ENCODE measurements at regions not wholly inside any gene's neighbourhood (a gene's known extent, or its start where the extent isn't known, plus 50 kb on each side); places are given as distances from the start of the nearest gene placed in this dataset.

DNA sequence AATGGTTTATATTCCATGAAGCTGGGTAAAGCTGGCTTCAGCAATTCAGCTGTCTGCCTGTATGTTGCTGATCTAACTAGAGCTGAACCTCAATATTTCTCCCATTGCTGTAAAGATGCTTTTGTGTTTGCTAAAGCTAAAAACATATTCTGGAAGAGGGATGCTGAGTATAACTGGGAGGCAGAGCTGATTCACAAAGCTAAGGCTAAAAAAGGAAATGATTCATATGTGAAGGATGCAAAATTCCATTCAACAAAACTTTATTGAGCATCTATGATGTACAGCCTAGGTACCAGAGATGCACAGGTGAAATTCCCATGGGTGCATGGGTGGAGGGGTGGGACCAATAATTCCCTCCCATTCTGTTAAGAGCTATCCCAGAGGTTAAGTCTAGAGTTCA is 193.9 kb downstream of the KIF18A start:
- TF ChIP-seq POLR2A (IDR thresholded peaks at IDR 0.05): no peak
- TF ChIP-seq CTCF (IDR thresholded peaks at IDR 0.05): no peak

Data from testis (tissue), 2 donors.